ENCODE measurements at regions not wholly inside any gene's neighbourhood (a gene's known extent, or its start where the extent isn't known, plus 50 kb on each side); places are given as distances from the start of the nearest gene placed in this dataset.

DNA sequence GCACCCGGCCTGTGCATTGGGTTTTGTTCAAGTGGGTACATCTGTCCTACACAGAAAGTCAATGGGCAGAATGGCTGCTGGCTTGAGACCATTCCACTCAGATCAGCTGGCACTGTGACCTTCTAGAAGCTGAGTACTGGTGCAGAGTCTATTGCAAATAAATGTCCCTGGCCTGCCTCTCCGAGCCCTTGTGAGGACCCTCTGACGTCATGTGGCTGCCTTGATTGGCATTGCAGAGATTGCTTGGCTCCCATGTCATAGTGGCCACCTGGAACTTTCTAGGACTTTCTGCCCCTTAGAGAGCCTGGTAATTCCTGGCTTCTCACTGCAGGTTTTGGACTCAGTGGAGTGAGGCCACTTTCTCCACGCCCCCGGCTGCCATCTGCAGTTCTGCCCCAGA, 211.3 kb downstream of the ENGASE start:
- intact Hi-C loops (cut with micrococcal nuclease; ENCODE audit: unreplicated experiment) (no loop called here), in situ Hi-C loops (cut with HindIII; ENCODE audit: low pct_unique_long_range_greater_than_20kb, low sequenced_read_pairs) (no loop called here)
- Histone ChIP-seq H3K27me3 (ENCODE audit: control insufficient read depth, insufficient read depth, low read length) (peaks cover 30% of the 10 kb centered on the region), H3K4me1 (ENCODE audit: control insufficient read depth, insufficient read depth, low read length) (no peaks in the 10 kb centered on the region), H3K36me3 (ENCODE audit: control insufficient read depth, insufficient read depth, low read length) (no peaks in the 10 kb centered on the region), H3K9me3 (ENCODE audit: control insufficient read depth, insufficient read depth, low read depth, low read length) (no peaks in the 10 kb centered on the region), H3K27ac (ENCODE audit: low read length) (no peak overlapping the region), H3K4me3 (ENCODE audit: low read depth in 2 of 2, low read length in 2 of 2) (no peak overlapping the region)
- BruUV-seq (replicated peaks) = no TSS peak
- DNase-seq (ENCODE audit: low read depth, low spot score) (no peak), ATAC-seq (no peak)
- CTCF ChIA-PET = no interaction called here
- TF ChIP-seq, protein P1, sequence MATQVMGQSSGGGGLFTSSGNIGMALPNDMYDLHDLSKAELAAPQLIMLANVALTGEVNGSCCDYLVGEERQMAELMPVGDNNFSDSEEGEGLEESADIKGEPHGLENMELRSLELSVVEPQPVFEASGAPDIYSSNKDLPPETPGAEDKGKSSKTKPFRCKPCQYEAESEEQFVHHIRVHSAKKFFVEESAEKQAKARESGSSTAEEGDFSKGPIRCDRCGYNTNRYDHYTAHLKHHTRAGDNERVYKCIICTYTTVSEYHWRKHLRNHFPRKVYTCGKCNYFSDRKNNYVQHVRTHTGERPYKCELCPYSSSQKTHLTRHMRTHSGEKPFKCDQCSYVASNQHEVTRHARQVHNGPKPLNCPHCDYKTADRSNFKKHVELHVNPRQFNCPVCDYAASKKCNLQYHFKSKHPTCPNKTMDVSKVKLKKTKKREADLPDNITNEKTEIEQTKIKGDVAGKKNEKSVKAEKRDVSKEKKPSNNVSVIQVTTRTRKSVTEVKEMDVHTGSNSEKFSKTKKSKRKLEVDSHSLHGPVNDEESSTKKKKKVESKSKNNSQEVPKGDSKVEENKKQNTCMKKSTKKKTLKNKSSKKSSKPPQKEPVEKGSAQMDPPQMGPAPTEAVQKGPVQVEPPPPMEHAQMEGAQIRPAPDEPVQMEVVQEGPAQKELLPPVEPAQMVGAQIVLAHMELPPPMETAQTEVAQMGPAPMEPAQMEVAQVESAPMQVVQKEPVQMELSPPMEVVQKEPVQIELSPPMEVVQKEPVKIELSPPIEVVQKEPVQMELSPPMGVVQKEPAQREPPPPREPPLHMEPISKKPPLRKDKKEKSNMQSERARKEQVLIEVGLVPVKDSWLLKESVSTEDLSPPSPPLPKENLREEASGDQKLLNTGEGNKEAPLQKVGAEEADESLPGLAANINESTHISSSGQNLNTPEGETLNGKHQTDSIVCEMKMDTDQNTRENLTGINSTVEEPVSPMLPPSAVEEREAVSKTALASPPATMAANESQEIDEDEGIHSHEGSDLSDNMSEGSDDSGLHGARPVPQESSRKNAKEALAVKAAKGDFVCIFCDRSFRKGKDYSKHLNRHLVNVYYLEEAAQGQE (IDR thresholded peaks at IDR 0.05; ENCODE audit: insufficient read depth in 1 of 2, low read depth in 2 of 2, low read length in 1 of 2) = no peak
- no peak for TF ChIP-seq POLR2AphosphoS5 (IDR thresholded peaks at IDR 0.05; ENCODE audit: low read depth, low read length)
- no peak for TF ChIP-seq SIN3A (IDR thresholded peaks at IDR 0.05; ENCODE audit: borderline replicate concordance, insufficient read depth, low read depth, low read length)
- TF ChIP-seq, protein P2, sequence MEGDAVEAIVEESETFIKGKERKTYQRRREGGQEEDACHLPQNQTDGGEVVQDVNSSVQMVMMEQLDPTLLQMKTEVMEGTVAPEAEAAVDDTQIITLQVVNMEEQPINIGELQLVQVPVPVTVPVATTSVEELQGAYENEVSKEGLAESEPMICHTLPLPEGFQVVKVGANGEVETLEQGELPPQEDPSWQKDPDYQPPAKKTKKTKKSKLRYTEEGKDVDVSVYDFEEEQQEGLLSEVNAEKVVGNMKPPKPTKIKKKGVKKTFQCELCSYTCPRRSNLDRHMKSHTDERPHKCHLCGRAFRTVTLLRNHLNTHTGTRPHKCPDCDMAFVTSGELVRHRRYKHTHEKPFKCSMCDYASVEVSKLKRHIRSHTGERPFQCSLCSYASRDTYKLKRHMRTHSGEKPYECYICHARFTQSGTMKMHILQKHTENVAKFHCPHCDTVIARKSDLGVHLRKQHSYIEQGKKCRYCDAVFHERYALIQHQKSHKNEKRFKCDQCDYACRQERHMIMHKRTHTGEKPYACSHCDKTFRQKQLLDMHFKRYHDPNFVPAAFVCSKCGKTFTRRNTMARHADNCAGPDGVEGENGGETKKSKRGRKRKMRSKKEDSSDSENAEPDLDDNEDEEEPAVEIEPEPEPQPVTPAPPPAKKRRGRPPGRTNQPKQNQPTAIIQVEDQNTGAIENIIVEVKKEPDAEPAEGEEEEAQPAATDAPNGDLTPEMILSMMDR (IDR thresholded peaks at IDR 0.05) = no peak
- TF ChIP-seq TCF7L2 (IDR thresholded peaks at IDR 0.05; ENCODE audit: low read depth, low read length) = no peak
- POLR2A ChIA-PET = no interaction called here

DNA sequence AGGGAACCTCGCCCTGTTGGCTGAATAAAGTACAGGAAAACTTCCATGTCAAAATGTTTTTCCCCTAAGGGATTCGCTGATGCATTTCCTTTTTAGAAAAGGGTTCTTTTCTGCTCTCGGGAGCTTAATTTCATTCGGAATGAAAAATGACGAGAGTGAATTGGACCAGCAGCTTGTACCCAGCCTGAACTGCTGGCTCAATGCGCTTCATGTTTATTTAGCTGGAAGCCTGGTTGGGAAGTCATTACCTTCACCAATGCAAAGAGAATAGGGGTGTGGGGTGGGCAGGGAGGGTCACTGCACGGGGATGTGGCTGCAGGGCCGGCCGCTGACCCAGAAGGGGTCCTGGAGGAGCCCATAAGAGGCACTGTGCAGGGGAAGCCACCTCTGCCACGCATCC, 207.7 kb downstream of the ENGASE start:
- CTCF ChIA-PET = interaction anchor here (0.6 to 0.8 kb wide), 2 partner anchors 109 to 132 kb away, joined by 4 to 5 read pairs; no protein-coding TSS in a partner anchor
- Histone ChIP-seq H3K9me3 (ENCODE audit: control insufficient read depth, insufficient read depth, low read depth, low read length) (no peaks in the 10 kb centered on the region), H3K27ac (ENCODE audit: low read length) (no peak overlapping the region), H3K27me3 (ENCODE audit: control insufficient read depth, insufficient read depth, low read length) (peaks cover 28% of the 10 kb centered on the region), H3K36me3 (ENCODE audit: control insufficient read depth, insufficient read depth, low read length) (no peaks in the 10 kb centered on the region), H3K4me1 (ENCODE audit: control insufficient read depth, insufficient read depth, low read length) (no peaks in the 10 kb centered on the region), H3K4me3 (ENCODE audit: low read depth in 2 of 2, low read length in 2 of 2) (no peak overlapping the region)
- no peak for ATAC-seq
- POLR2A ChIA-PET = no interaction called here
- in situ Hi-C loops (cut with HindIII; ENCODE audit: low pct_unique_long_range_greater_than_20kb, low sequenced_read_pairs) = no loop called here
- no peak for TF ChIP-seq SIN3A (IDR thresholded peaks at IDR 0.05; ENCODE audit: borderline replicate concordance, insufficient read depth, low read depth, low read length)
- TF ChIP-seq TCF7L2 (IDR thresholded peaks at IDR 0.05; ENCODE audit: low read depth, low read length) = no peak
- TF ChIP-seq POLR2AphosphoS5 (IDR thresholded peaks at IDR 0.05; ENCODE audit: low read depth, low read length) = no peak
- TF ChIP-seq, protein P1 (IDR thresholded peaks at IDR 0.05; ENCODE audit: insufficient read depth in 1 of 2, low read depth in 2 of 2, low read length in 1 of 2) = no peak
- TF ChIP-seq, protein P2 (IDR thresholded peaks at IDR 0.05) = no peak
- DNase-seq (ENCODE audit: low read depth, low spot score) = no peak
- intact Hi-C loops (cut with micrococcal nuclease; ENCODE audit: unreplicated experiment) = no loop called here
- BruUV-seq (replicated peaks) = no TSS peak
